ENCODE measurements at regions not wholly inside any gene's neighbourhood (a gene's known extent, or its start where the extent isn't known, plus 50 kb on each side); places are given as distances from the start of the nearest gene placed in this dataset.
A peak's percentile ranks its signal among the peaks of the same experiment; 100 is the strongest.

DNA sequence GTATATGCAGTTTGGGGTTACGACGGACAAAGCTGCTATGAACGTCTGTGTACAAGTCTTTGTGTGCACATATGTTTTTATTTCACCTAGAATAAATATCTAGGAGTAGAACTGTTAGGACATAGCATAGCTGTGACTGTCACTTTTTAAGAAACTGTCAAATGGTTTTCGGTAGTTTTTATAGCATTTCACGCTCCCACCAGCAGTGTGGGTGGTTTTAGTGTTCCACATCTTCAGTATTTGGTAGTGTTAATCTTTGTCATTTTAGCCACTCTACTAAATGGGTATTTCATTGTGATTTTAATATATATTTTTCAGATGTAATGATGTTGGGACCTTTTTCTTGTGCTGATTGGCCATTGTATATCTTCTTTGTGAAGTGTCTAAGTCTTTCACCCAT lies 109.1 kb upstream of the BCAT1 start:
- Histone ChIP-seq H3K4me1 (no peaks in the 10 kb centered on the region), H3K36me3 (no peaks in the 10 kb centered on the region), H3K27me3 (no peaks in the 10 kb centered on the region), H3K27ac (no peak overlapping the region), H3K4me3 (no peak overlapping the region), H3K9me3 (no peaks in the 10 kb centered on the region)
- TF ChIP-seq CTCF (IDR thresholded peaks at IDR 0.05): no peak
- no peak for TF ChIP-seq POLR2A (IDR thresholded peaks at IDR 0.05)
- intact Hi-C loops (cut with DNase I): no loop called here
- WGBS (ENCODE audit: insufficient coverage, low coverage, low lambda C conversion rate, missing lambda C conversion rate): 83% methylated on average over 5 of the region's 5 CpGs
- DNase-seq (no peak), ATAC-seq (no peak)

GRCh38 chr12:25056486-25057130 lies 107.7 kb upstream of the BCAT1 start:
- Histone ChIP-seq H3K4me1 (no peaks in the 10 kb centered on the region), H3K27ac (no peak overlapping the region), H3K9me3 (no peaks in the 10 kb centered on the region), H3K4me3 (no peak overlapping the region), H3K36me3 (no peaks in the 10 kb centered on the region), H3K27me3 (no peaks in the 10 kb centered on the region)
- no peak for ATAC-seq
- intact Hi-C loops (cut with DNase I): no loop called here
- DNase-seq: no peak
- 64% methylated on average over 3 of the region's 3 CpGs for WGBS (ENCODE audit: insufficient coverage, low coverage, low lambda C conversion rate, missing lambda C conversion rate)
- TF ChIP-seq POLR2A (IDR thresholded peaks at IDR 0.05): no peak
- TF ChIP-seq CTCF (IDR thresholded peaks at IDR 0.05): no peak

DNA sequence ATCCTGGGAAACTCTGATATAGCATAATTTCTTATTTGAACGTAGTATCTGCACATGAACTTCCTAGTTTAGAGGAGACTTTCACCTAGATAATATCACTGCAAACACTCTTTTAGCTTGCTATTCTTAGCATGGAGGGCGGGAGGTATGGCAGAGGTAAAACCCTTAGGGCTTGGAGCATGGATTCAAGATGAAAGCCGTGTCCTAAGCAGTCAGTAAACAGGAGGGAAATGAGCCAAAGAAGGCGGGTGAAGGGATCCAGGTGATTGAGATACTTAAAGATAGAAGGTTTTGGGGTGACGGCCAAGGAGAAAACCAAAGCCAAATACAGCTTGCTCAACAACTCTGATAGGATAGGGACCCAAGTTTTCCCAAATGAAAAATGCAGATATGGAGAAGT lies 107.1 kb upstream of the BCAT1 start:
- no peak for TF ChIP-seq POLR2A (IDR thresholded peaks at IDR 0.05)
- no peak for TF ChIP-seq CTCF (IDR thresholded peaks at IDR 0.05)
- H3K4me1 ChIP-seq: no peaks in the 10 kb centered on the region
- H3K27me3 ChIP-seq: no peaks in the 10 kb centered on the region
- H3K27ac ChIP-seq: no peak overlapping the region
- WGBS (ENCODE audit: insufficient coverage, low coverage, low lambda C conversion rate, missing lambda C conversion rate): 65% methylated on average over 5 of the region's 5 CpGs
- intact Hi-C loops (cut with DNase I): no loop called here
- ATAC-seq (no peak), DNase-seq (no peak)
- no peaks in the 10 kb centered on the region for H3K9me3 ChIP-seq
- no peak overlapping the region for H3K4me3 ChIP-seq
- no peaks in the 10 kb centered on the region for H3K36me3 ChIP-seq

- 36% methylated on average over 5 of the region's 5 CpGs for WGBS (ENCODE audit: insufficient coverage, low coverage, low lambda C conversion rate, missing lambda C conversion rate)
- TF ChIP-seq CTCF (IDR thresholded peaks at IDR 0.05) (no peak), POLR2A (IDR thresholded peaks at IDR 0.05) (no peak)
- Histone ChIP-seq H3K27ac (no peak overlapping the region), H3K27me3 (no peaks in the 10 kb centered on the region), H3K9me3 (no peaks in the 10 kb centered on the region), H3K4me3 (peak overlapping the region in 1 of 3 donors; percentile 22), H3K36me3 (no peaks in the 10 kb centered on the region), H3K4me1 (no peaks in the 10 kb centered on the region)
- no peak for DNase-seq
- intact Hi-C loops (cut with DNase I): no loop called here
- no peak for ATAC-seq
Measured at GRCh38 chr12:25054783-25055144, 105.9 kb upstream of the BCAT1 start.

Measured in right lobe of liver (tissue), 6 donors.